ENCODE measurements at regions not wholly inside any gene's neighbourhood (a gene's known extent, or its start where the extent isn't known, plus 50 kb on each side); places are given as distances from the start of the nearest gene placed in this dataset.

- no peak for TF ChIP-seq SPI1 (IDR thresholded peaks at IDR 0.05; ENCODE audit: low read depth, low read length)
- TF ChIP-seq TAF1 (IDR thresholded peaks at IDR 0.05; ENCODE audit: low read depth, low read length), result no peak
- TF ChIP-seq POLR2AphosphoS5 (IDR thresholded peaks at IDR 0.05; ENCODE audit: low read depth, low read length), result no peak
- TF ChIP-seq POLR2A (IDR thresholded peaks at IDR 0.05; ENCODE audit: low read depth, low read length), result no peak
Measured at GRCh38 chrX:45710081-45710801, 509.6 kb upstream of the DIPK2B start.
